ENCODE measurements at regions not wholly inside any gene's neighbourhood (a gene's known extent, or its start where the extent isn't known, plus 50 kb on each side); places are given as distances from the start of the nearest gene placed in this dataset.

DNA sequence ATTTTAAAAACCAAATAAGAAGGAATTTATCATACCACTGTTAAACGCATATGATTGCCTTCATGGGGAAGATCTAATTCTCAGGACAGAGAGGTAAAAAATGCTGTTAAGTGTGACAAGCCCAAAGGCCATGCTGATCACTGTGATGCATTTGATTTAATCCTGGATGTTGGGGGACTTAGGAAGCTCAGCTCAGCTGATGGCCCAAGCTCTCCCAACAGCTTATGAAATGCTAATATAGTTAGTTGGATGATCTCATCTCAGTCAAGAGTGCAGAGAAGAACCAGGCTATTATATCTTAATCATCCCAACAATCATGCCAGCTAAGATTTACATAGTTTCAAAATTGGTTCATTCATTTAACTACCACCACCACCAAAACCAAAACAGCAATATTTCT is 340.0 kb downstream of the IL20RB start:
- TF ChIP-seq MXI1 (conservative IDR thresholded peaks at IDR 0.05; ENCODE audit: poor library complexity, severe bottlenecking) (no peak), CTCF (IDR thresholded peaks at IDR 0.05; ENCODE audit: poor library complexity, severe bottlenecking) (no peak), EP300 (conservative IDR thresholded peaks at IDR 0.05; ENCODE audit: poor library complexity, severe bottlenecking) (no peak), POLR2AphosphoS5 (IDR thresholded peaks at IDR 0.05) (no peak), EZH2 (IDR thresholded peaks at IDR 0.05; ENCODE audit: borderline replicate concordance, insufficient read depth, low read length, poor library complexity, severe bottlenecking) (no peak)
- TF ChIP-seq, protein P1, sequence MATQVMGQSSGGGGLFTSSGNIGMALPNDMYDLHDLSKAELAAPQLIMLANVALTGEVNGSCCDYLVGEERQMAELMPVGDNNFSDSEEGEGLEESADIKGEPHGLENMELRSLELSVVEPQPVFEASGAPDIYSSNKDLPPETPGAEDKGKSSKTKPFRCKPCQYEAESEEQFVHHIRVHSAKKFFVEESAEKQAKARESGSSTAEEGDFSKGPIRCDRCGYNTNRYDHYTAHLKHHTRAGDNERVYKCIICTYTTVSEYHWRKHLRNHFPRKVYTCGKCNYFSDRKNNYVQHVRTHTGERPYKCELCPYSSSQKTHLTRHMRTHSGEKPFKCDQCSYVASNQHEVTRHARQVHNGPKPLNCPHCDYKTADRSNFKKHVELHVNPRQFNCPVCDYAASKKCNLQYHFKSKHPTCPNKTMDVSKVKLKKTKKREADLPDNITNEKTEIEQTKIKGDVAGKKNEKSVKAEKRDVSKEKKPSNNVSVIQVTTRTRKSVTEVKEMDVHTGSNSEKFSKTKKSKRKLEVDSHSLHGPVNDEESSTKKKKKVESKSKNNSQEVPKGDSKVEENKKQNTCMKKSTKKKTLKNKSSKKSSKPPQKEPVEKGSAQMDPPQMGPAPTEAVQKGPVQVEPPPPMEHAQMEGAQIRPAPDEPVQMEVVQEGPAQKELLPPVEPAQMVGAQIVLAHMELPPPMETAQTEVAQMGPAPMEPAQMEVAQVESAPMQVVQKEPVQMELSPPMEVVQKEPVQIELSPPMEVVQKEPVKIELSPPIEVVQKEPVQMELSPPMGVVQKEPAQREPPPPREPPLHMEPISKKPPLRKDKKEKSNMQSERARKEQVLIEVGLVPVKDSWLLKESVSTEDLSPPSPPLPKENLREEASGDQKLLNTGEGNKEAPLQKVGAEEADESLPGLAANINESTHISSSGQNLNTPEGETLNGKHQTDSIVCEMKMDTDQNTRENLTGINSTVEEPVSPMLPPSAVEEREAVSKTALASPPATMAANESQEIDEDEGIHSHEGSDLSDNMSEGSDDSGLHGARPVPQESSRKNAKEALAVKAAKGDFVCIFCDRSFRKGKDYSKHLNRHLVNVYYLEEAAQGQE (IDR thresholded peaks at IDR 0.05; ENCODE audit: borderline replicate concordance), result no peak

Measured in neural cell (in vitro differentiated cells).